Stimulated activated effector memory CD8-positive, alpha-beta T cell treated with anti-CD3 and anti-CD28 coated beads, Interleukin-12 subunit alpha, Interleukin-12 subunit beta, amount 100 ng/mL, for 72 hours (primary cell): ENCODE measurements at regions not wholly inside any gene's neighbourhood (a gene's known extent, or its start where the extent isn't known, plus 50 kb on each side); places are given as distances from the start of the nearest gene placed in this dataset.
"Not testable (repeated sequence)": the region's sequence is repeated elsewhere in the genome, so short reads cannot be mapped to it uniquely, and the experiment has no call there.

ENCODE experiments used
- ATAC-seq: fragments of 150-1000 bp; cut with Tn5 transposase; 2 replicates; pipeline ENCODE4 v1.10.0; 2021
- DNase-seq, 2 donors: peaks; one replicate each; pipeline ENCODE4 v3.0.0; 2021 to 2022; ENCODE audit warnings: low spot score in 2 of 2
- H3K27ac Mint-ChIP-seq: one replicate; pipeline ENCODE4 v1.8.0; 2022; ENCODE audit warnings: mild to moderate bottlenecking, mixed read lengths
- H3K36me3 Mint-ChIP-seq: one replicate; pipeline ENCODE4 v1.8.0; 2022; ENCODE audit warnings: mild to moderate bottlenecking, mixed read lengths
- H3K4me1 Mint-ChIP-seq: one replicate; pipeline ENCODE4 v1.8.0; 2022; ENCODE audit warnings: mixed read lengths
- H3K4me3 Mint-ChIP-seq: one replicate; pipeline ENCODE4 v1.8.0; 2022; ENCODE audit warnings: mild to moderate bottlenecking, mixed read lengths
- H3K9me3 Mint-ChIP-seq: one replicate; pipeline ENCODE4 v1.8.0; 2022; ENCODE audit warnings: mixed read lengths

DNA sequence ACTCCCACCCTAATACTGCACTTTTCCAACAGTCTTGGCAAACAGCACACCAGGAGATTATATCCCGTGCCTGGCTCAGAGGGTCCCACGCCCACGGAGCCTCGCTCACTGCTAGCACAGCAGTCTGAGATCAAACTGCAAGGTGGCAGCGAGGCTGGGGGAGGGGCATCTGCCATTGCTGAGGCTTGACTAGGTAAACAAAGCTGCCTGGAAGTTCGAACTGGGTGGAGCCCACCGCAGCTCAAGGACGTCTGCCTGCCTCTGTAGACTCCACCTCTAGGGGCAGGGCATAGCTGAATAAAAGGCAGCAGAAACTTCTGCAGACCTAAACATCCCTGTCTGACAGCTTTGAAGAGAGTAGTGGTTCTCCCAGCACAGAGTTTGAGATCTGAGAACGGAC, 401.9 kb upstream of the SLC30A5 start:
- not testable (repeated sequence) for H3K27ac Mint-ChIP-seq, DNase-seq, ATAC-seq, H3K36me3 Mint-ChIP-seq, H3K9me3 Mint-ChIP-seq, H3K4me3 Mint-ChIP-seq, H3K4me1 Mint-ChIP-seq

GRCh38 chr5:68698025-68698940, 395.5 kb upstream of the SLC30A5 start:
- no peak overlapping the region for H3K4me3 Mint-ChIP-seq
- H3K36me3 Mint-ChIP-seq = no peaks in the 10 kb centered on the region
- no peak for ATAC-seq
- no peak overlapping the region for H3K27ac Mint-ChIP-seq
- peaks cover 9% of the 10 kb centered on the region for H3K9me3 Mint-ChIP-seq
- H3K4me1 Mint-ChIP-seq = no peaks in the 10 kb centered on the region
- no peak for DNase-seq

- Mint-ChIP-seq H3K4me1 (no peaks in the 10 kb centered on the region), H3K9me3 (peaks cover 9% of the 10 kb centered on the region), H3K36me3 (no peaks in the 10 kb centered on the region), H3K4me3 (no peak overlapping the region), H3K27ac (no peak overlapping the region)
- ATAC-seq = no peak
- DNase-seq = no peak
Observed at GRCh38 chr5:68699966-68700365, 393.8 kb upstream of the SLC30A5 start.

DNA sequence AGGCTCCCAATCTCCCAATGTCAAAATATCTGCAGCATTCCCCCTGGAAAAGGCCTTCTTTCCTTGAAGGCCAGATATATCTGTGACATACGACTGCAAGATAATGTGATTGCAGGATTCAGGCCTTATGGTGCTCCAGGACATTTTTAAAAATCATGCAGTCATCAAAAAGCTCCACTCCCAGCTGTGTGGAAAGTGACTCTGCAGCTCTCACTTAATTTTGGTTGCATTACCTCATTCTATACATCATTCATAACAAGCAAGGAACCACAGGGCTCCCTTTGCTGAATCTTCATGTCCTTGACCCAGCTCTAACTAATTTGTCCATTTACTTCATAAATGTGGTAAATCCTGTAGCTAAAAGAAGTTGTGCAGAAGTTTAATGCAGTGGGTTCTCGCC, 386.2 kb upstream of the SLC30A5 start:
- no peaks in the 10 kb centered on the region for H3K9me3 Mint-ChIP-seq
- H3K27ac Mint-ChIP-seq = no peak overlapping the region
- DNase-seq = no peak

DNA sequence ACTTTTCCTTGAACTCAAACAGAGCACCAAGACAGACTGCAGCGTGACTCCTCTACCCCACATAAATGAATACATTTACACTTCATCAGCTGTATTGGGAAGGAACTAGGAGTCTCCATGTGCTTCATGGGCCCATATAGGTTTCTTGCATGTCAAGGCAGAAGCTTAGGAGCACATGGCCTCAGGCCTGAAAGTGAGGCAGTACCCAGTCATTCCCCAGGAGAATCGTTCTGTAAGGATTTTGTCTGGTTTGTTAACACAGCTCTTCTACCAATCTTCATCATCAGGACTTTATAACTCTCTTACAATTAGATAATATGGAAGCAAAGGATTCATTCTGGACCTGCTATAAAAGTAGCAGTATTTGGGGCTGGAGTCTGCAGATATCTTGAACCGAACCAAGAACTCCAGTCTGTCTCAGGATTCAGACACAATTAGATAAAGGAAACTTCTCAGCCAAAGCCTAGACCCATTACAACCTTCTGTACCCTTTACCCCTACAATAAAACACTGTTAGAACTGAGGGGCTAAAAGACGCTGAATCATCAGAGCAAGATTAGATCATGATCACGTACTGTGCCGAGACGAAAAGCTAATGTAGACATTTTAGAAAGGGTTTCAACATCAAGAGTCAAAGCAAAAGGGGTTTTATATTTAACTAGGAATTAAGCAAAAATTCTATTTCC, 385.5 kb upstream of the SLC30A5 start:
- Mint-ChIP-seq H3K9me3 (no peaks in the 10 kb centered on the region), H3K27ac (no peak overlapping the region), H3K36me3 (no peaks in the 10 kb centered on the region), H3K4me3 (no peak overlapping the region), H3K4me1 (peaks cover 29% of the 10 kb centered on the region)
- ATAC-seq = no peak
- DNase-seq = no peak

More for the DNA sequence above, 386.2 kb upstream of the SLC30A5 start:
- Mint-ChIP-seq H3K4me3 (no peak overlapping the region), H3K4me1 (peaks cover 24% of the 10 kb centered on the region), H3K36me3 (no peaks in the 10 kb centered on the region)
- ATAC-seq = no peak

- DNase-seq (no peak), ATAC-seq (no peak)
- Mint-ChIP-seq H3K36me3 (no peaks in the 10 kb centered on the region), H3K27ac (no peak overlapping the region), H3K9me3 (no peaks in the 10 kb centered on the region), H3K4me1 (peaks cover 29% of the 10 kb centered on the region), H3K4me3 (no peak overlapping the region)
Observed at GRCh38 chr5:68708842-68709170, 385.0 kb upstream of the SLC30A5 start.

GRCh38 chr5:68709239-68709638, 384.6 kb upstream of the SLC30A5 start:
- DNase-seq = no peak
- Mint-ChIP-seq H3K4me1 (peaks cover 29% of the 10 kb centered on the region), H3K27ac (no peak overlapping the region), H3K9me3 (no peaks in the 10 kb centered on the region), H3K36me3 (no peaks in the 10 kb centered on the region), H3K4me3 (no peak overlapping the region)
- ATAC-seq = no peak

GRCh38 chr5:68710514-68710913, 383.3 kb upstream of the SLC30A5 start:
- ATAC-seq (no peak), DNase-seq (no peak)
- peak overlapping the region; percentile 79 for H3K27ac Mint-ChIP-seq
- H3K36me3 Mint-ChIP-seq = no peaks in the 10 kb centered on the region
- peak overlapping the region; percentile 18 for H3K4me3 Mint-ChIP-seq
- H3K9me3 Mint-ChIP-seq = no peaks in the 10 kb centered on the region
- H3K4me1 Mint-ChIP-seq = peaks cover 29% of the 10 kb centered on the region

GRCh38 chr5:68711293-68712200, 382.3 kb upstream of the SLC30A5 start:
- peaks cover 29% of the 10 kb centered on the region for H3K4me1 Mint-ChIP-seq
- H3K36me3 Mint-ChIP-seq = no peaks in the 10 kb centered on the region
- no peaks in the 10 kb centered on the region for H3K9me3 Mint-ChIP-seq
- ATAC-seq (peak; percentile 86), DNase-seq (no peak)
- peak overlapping the region; percentile 79 for H3K27ac Mint-ChIP-seq
- H3K4me3 Mint-ChIP-seq = peak overlapping the region; percentile 18

- ATAC-seq = no peak
- Mint-ChIP-seq H3K4me3 (no peak overlapping the region), H3K36me3 (no peaks in the 10 kb centered on the region), H3K27ac (no peak overlapping the region), H3K9me3 (no peaks in the 10 kb centered on the region), H3K4me1 (peaks cover 29% of the 10 kb centered on the region)
- DNase-seq = no peak
Observed at GRCh38 chr5:68714810-68715209, 379.0 kb upstream of the SLC30A5 start.

- H3K36me3 Mint-ChIP-seq = no peaks in the 10 kb centered on the region
- H3K9me3 Mint-ChIP-seq = peaks cover 5% of the 10 kb centered on the region
- ATAC-seq (no peak), DNase-seq (no peak)
- no peak overlapping the region for H3K4me3 Mint-ChIP-seq
- H3K4me1 Mint-ChIP-seq = no peaks in the 10 kb centered on the region
- H3K27ac Mint-ChIP-seq = no peak overlapping the region
Observed at GRCh38 chr5:68720884-68721610, 372.8 kb upstream of the SLC30A5 start.

DNA sequence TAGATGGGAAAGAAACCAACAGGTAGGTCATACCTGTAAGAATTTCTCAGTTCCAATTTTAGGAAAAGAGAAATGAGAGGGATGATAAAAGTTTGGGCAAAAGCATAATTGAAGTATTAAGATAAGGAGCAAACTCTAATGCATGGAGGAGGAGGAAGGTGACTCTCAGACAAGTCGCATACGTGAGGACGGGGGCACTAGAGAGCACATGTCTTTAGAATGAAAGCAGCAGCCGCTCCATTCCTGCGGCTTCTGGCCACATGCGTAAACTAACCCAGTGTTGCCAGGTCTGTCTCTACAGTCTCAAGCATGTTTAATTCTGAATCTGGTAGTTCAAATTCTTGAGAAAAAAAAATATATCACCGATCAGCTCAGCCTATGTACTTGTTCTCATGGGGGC, 371.5 kb upstream of the SLC30A5 start:
- H3K9me3 Mint-ChIP-seq = peaks cover 5% of the 10 kb centered on the region
- H3K27ac Mint-ChIP-seq = no peak overlapping the region
- no peak overlapping the region for H3K4me3 Mint-ChIP-seq
- H3K36me3 Mint-ChIP-seq = no peaks in the 10 kb centered on the region
- DNase-seq (no peak), ATAC-seq (no peak)
- H3K4me1 Mint-ChIP-seq = no peaks in the 10 kb centered on the region

GRCh38 chr5:68725905-68726683, 367.7 kb upstream of the SLC30A5 start:
- Mint-ChIP-seq H3K9me3 (peaks cover 5% of the 10 kb centered on the region), H3K4me1 (no peaks in the 10 kb centered on the region), H3K27ac (no peak overlapping the region), H3K36me3 (no peaks in the 10 kb centered on the region), H3K4me3 (no peak overlapping the region)
- ATAC-seq (peak; percentile 31), DNase-seq (no peak)

- Mint-ChIP-seq H3K4me1 (no peaks in the 10 kb centered on the region), H3K27ac (no peak overlapping the region), H3K4me3 (no peak overlapping the region), H3K36me3 (no peaks in the 10 kb centered on the region), H3K9me3 (peaks cover 5% of the 10 kb centered on the region)
- DNase-seq (no peak), ATAC-seq (no peak)
Observed at GRCh38 chr5:68727931-68728330, 365.9 kb upstream of the SLC30A5 start.
